ENCODE measurements at regions not wholly inside any gene's neighbourhood (a gene's known extent, or its start where the extent isn't known, plus 50 kb on each side); places are given as distances from the start of the nearest gene placed in this dataset.

DNA sequence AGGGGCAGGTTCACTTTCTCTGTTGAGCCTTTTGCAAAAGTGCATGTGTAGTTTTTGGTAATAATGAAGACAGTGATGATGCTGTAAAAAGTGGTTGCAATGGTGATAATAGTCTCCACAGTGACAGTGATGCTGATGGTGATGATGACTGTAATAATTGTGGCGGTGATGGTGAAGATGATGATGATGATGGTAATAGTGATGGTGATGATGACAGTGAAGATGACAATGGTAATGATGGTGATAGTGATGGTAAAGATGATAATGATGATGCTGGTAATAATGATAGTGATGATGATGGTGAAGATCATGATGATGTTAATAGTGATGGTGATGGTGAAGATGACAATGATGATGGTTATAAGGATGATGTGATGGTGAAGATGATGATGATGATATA, 67.7 kb upstream of the LRFN2 start:
- Histone ChIP-seq H3K27me3 (ENCODE audit: control insufficient read depth in 1 of 2, insufficient read depth in 2 of 2, low read length in 1 of 2) (no peaks in the 10 kb centered on the region), H3K4me3 (ENCODE audit: low read length in 2 of 2) (no peak overlapping the region), H3K27ac (ENCODE audit: low read depth in 1 of 2, low read length in 2 of 2) (no peak overlapping the region), H3K4me1 (ENCODE audit: control insufficient read depth in 1 of 2, insufficient read depth in 2 of 2, low read length in 2 of 2) (no peaks in the 10 kb centered on the region), H3K9me3 (ENCODE audit: control insufficient read depth, low read length) (no peaks in the 10 kb centered on the region), H3K36me3 (ENCODE audit: control insufficient read depth in 1 of 2, insufficient read depth in 2 of 2, low read length in 1 of 2) (no peaks in the 10 kb centered on the region)
- intact Hi-C loops (cut with DNase I), result no loop called here
- 96 to 97% methylated on average over 1 of the region's 1 CpG for WGBS, 2 donors
- ATAC-seq (ENCODE audit: low FRiP score) (no peak), DNase-seq (no peak)

DNA sequence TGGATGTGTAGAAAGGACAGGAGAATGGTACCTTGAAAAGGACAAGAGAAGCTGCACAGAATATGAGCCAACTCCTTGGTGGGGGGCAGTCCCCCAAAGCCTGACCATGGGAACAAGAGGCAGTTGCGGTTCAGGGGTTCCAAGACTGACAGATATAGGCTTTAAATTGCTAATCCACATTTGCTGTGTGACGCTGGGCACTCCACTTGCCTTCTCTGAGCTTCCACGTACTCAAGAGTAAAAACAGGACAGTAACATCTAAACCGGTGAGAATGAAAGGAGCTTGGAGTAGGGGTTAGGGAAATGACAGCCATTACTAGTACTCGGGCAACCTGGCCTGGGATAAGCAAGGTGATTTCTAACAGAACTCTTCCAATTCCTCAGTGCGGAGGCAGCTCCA, 57.9 kb upstream of the LRFN2 start:
- Histone ChIP-seq H3K4me3 (ENCODE audit: low read length in 2 of 2) (no peak overlapping the region), H3K36me3 (ENCODE audit: control insufficient read depth in 1 of 2, insufficient read depth in 2 of 2, low read length in 1 of 2) (no peaks in the 10 kb centered on the region), H3K27me3 (ENCODE audit: control insufficient read depth in 1 of 2, insufficient read depth in 2 of 2, low read length in 1 of 2) (no peaks in the 10 kb centered on the region), H3K9me3 (ENCODE audit: control insufficient read depth, low read length) (peaks cover 6% of the 10 kb centered on the region), H3K27ac (ENCODE audit: low read depth in 1 of 2, low read length in 2 of 2) (no peak overlapping the region), H3K4me1 (ENCODE audit: control insufficient read depth in 1 of 2, insufficient read depth in 2 of 2, low read length in 2 of 2) (no peaks in the 10 kb centered on the region)
- 88 to 90% methylated on average over 6 of the region's 6 CpGs for WGBS, 2 donors
- no peak for DNase-seq
- intact Hi-C loops (cut with DNase I), result no loop called here
- ATAC-seq (ENCODE audit: low FRiP score), result no peak

DNA sequence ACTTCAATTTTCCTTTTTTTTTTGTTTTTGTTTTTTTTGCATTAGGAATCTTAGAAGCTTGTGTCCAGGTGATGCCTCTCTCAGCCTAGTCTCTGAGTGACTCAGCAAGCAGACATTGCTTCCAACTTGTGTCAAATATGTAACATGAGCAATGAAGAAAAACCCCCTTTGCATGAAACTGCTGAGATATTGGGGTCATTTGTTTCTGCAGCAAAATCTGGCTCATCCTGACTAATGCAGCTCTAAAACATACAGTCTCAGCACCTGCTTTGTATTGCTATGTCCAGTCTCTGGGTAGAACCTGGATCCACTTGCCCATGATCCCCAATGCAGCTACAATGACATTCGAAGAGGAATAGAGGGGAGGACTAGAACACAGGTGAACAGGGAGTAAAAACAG, 55.7 kb upstream of the LRFN2 start:
- H3K9me3 ChIP-seq (ENCODE audit: control insufficient read depth, low read length), result peaks cover 6% of the 10 kb centered on the region
- no peaks in the 10 kb centered on the region for H3K36me3 ChIP-seq (ENCODE audit: control insufficient read depth in 1 of 2, insufficient read depth in 2 of 2, low read length in 1 of 2)
- intact Hi-C loops (cut with DNase I), result no loop called here
- ATAC-seq (ENCODE audit: low FRiP score) (no peak), DNase-seq (no peak)
- H3K4me1 ChIP-seq (ENCODE audit: control insufficient read depth in 1 of 2, insufficient read depth in 2 of 2, low read length in 2 of 2), result no peaks in the 10 kb centered on the region
- no peaks in the 10 kb centered on the region for H3K27me3 ChIP-seq (ENCODE audit: control insufficient read depth in 1 of 2, insufficient read depth in 2 of 2, low read length in 1 of 2)
- no peak overlapping the region for H3K27ac ChIP-seq (ENCODE audit: low read depth in 1 of 2, low read length in 2 of 2)
- H3K4me3 ChIP-seq (ENCODE audit: low read length in 2 of 2), result no peak overlapping the region
- WGBS, 2 donors, result 94 to 100% methylated on average over 1 of the region's 1 CpG

DNA sequence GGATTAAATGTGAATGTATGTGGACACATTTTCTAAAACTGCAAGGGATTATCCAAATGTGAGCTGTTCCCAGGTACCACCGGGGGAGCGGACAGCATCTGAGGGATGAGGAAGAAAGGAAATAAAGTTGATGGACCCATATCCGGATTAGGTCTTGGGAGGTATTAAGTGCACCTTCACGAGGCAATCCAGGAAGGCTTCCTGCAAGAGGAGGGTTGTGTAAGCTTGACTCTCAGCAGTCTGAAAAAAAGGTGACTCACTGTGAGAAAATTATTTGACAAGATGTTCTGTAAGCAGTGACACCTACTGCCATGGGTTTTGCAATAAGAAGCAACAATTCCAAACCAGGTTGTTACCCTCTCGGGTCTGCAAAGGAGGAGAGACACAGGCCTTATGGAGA, 55.0 kb upstream of the LRFN2 start:
- DNase-seq, result no peak
- intact Hi-C loops (cut with DNase I), result no loop called here
- no peaks in the 10 kb centered on the region for H3K36me3 ChIP-seq (ENCODE audit: control insufficient read depth in 1 of 2, insufficient read depth in 2 of 2, low read length in 1 of 2)
- H3K27me3 ChIP-seq (ENCODE audit: control insufficient read depth in 1 of 2, insufficient read depth in 2 of 2, low read length in 1 of 2), result no peaks in the 10 kb centered on the region
- 92 to 97% methylated on average over 5 of the region's 5 CpGs for WGBS, 2 donors
- no peak overlapping the region for H3K27ac ChIP-seq (ENCODE audit: low read depth in 1 of 2, low read length in 2 of 2)
- H3K9me3 ChIP-seq (ENCODE audit: control insufficient read depth, low read length), result peaks cover 6% of the 10 kb centered on the region
- H3K4me1 ChIP-seq (ENCODE audit: control insufficient read depth in 1 of 2, insufficient read depth in 2 of 2, low read length in 2 of 2), result no peaks in the 10 kb centered on the region
- no peak overlapping the region for H3K4me3 ChIP-seq (ENCODE audit: low read length in 2 of 2)
- no peak for ATAC-seq (ENCODE audit: low FRiP score)

DNA sequence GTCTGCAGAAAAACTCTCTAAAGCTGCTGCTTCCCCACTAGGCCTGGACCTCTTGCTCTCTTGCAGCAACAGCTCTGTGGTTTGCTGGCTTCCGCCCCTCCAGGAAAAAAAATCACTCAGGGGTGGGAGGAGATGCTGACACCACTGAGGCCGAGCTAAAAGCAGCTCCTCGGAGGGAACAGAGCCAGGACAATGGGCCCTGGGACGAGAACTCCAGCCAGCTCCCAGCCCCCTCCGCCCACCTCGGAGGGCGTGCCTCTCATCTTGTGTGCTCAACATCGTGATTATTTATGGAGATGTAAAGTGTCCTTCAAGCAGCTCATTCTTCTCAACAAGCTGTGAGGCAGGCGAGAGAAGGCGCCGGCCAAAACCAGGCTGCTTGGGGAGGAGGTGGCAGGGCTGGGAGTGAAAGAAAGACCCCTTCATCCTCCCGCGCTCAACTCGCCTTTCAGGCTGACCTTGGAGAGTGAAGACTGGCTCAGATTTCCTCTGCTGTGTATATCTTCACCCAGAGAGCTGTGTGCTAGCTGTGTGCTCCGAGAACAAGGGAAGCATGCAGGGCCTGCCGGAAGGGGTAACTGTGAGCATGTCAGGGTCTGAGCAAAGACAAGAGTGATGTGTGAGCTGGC, 53.5 kb upstream of the LRFN2 start:
- Histone ChIP-seq H3K9me3 (ENCODE audit: control insufficient read depth, low read length) (peaks cover 6% of the 10 kb centered on the region), H3K27ac (ENCODE audit: low read depth in 1 of 2, low read length in 2 of 2) (no peak overlapping the region), H3K4me3 (ENCODE audit: low read length in 2 of 2) (no peak overlapping the region), H3K36me3 (ENCODE audit: control insufficient read depth in 1 of 2, insufficient read depth in 2 of 2, low read length in 1 of 2) (no peaks in the 10 kb centered on the region), H3K4me1 (ENCODE audit: control insufficient read depth in 1 of 2, insufficient read depth in 2 of 2, low read length in 2 of 2) (no peaks in the 10 kb centered on the region), H3K27me3 (ENCODE audit: control insufficient read depth in 1 of 2, insufficient read depth in 2 of 2, low read length in 1 of 2) (no peaks in the 10 kb centered on the region)
- intact Hi-C loops (cut with DNase I), result no loop called here
- no peak for ATAC-seq (ENCODE audit: low FRiP score)
- WGBS, 2 donors, result 16 to 18% methylated on average over 16 of the region's 16 CpGs
- DNase-seq, result no peak

Measured in aorta (tissue), 5 donors.